GM12872 (cell line): ENCODE measurements at regions not wholly inside any gene's neighbourhood (a gene's known extent, or its start where the extent isn't known, plus 50 kb on each side); places are given as distances from the start of the nearest gene placed in this dataset.

Experiments
- CTCF ChIP-seq: IDR thresholded peaks from 3 replicates; pipeline ENCODE4 v1.5.1; 2011; ENCODE audit warnings: low read depth, mild to moderate bottlenecking, low read length, moderate library complexity; ENCODE audit not compliant: insufficient read depth

GRCh38 chr7:21131897-21132296 lies 296.0 kb upstream of the SP4 start:
- TF ChIP-seq CTCF = no peak

DNA sequence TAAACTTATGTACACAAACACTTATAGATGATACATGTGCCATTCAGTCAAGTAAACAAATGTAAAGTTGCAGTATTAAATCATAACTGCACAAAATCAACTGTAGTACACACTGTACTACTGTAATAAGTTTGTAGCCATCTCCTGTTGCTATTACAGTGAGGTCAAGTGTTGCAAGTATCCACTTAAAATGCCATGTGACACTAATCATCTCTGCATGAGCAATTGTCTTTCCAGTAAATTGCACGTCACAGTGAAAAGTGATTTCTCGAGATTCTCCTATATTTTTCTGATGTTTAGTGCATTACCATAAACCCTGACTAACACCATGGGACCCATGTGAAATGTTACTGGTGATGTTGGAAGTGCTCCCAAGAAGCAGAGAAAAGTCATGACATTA lies 293.3 kb upstream of the SP4 start:
- TF ChIP-seq CTCF = no peak

DNA sequence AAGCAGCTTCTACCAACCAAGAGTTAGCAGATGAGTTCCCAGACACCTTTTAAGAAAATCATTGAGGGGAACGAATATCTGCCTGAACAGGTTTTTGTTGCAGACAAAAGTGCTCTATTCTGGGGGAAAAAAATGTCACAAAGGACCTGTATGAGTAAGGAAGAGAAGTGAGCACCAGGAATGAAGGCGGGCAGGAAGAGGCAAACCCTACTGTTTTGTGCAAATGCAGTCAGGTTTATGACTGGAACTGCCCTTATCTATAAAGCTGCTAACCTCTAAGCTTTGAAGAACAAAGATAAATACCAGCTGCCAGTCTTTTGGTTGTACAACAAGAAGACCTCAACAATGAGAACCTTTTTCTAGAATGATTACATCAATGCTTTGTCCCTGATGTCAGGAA lies 292.4 kb upstream of the SP4 start:
- no peak for TF ChIP-seq CTCF

DNA sequence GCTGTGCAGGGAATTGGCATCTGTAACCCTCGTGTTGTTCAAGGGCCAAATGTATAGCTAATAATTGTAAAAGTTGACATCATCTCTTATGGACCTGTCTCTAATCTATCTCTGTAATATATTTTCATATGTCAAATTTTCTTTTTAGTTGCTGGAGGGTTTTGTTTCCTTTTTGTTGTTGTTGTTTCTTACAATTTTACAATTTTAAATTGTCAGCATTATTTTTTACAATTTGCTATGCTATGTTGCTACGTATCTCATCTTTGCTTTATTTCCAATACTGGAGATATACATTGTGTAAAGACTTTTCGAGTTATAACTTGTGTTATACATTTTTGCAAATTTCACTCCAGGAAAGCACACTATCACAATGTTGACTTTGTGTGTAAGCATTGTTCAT lies 290.2 kb upstream of the SP4 start:
- no peak for TF ChIP-seq CTCF

- TF ChIP-seq CTCF = no peak
Observed at GRCh38 chr7:21140622-21141021, 287.3 kb upstream of the SP4 start.

DNA sequence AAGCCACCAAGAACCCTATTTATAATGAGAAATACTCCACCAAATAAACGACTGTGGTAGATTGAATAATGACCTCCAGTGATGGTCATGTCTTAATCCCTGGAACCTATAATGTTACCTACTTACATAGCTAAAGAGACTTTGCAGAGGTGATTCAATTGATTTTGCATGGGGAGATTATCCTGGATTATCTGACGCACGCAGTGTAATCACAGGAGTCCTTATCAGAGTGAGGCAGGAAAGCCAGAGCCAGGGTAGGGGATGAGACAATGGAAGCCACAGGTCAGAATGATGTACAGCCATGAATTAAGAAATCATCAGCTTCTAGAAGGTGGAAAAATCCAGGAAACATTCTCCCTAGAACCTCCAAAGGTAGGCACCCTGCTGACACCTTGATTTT lies 286.4 kb upstream of the SP4 start:
- no peak for TF ChIP-seq CTCF

DNA sequence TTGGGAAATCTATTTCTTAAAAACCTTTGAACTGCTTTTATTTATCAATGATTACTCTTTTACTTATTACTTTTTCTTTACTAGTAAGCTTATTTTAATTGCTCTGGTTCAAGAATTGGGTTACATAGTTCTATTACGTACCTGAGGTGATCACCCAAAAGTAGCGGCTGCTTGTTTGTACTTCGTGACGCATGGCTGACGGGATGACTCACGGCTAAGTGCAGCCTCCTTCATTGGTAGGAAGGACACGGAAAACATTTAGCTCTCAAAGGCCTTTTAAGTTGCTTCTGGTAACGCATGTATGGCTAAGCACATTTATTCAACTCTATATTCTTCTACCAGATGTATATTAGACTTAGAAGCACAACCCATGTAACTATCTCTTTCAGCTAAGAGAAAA lies 285.8 kb upstream of the SP4 start:
- no peak for TF ChIP-seq CTCF

DNA sequence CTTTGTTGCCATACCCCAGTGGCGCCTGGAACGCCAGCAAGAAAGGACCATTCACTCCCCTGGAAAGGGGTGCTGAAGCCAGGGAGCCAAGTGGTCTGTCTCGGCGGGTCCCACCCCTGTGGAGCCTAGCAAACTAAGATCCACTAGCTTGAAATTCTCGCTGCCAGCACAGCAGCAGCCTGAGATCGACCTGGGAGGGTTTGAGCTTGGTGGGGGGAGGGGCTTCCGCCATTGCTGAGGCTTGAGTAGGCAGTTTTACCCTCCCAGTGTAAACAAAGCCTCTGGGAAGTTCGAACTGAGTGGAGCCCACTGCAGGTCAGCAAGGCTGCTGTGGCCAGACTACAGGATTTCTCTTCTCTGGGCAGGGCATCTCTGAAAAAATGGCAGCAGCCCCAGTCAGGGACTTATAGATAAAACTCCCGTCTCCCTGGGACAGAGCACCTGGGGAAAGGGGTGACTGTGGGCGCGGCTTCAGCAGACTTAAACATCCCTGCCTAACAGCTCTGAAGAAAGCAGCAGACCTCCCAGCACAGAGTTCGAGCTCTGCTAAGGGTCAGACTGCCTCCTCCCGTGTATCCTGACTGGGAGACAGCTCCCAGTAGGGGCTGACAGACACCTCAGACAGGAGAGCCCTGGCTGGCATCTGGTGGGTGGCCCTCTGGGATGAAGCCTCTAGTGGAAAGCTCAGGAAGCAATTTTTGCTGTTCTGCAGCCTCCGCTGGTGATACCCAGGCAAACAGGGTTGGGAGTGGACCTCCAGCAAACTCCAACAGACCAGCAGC lies 281.1 kb upstream of the SP4 start:
- no peak for TF ChIP-seq CTCF
